NCI-H187 (cell line): ENCODE measurements at regions not wholly inside any gene's neighbourhood (a gene's known extent, or its start where the extent isn't known, plus 50 kb on each side); places are given as distances from the start of the nearest gene placed in this dataset.
"Not testable (repeated sequence)": the region's sequence is repeated elsewhere in the genome, so short reads cannot be mapped to it uniquely, and the experiment has no call there.

Source experiments
- DNase-seq, 2 experiments: peaks; one replicate each; lab custom pipeline; 2025; lab: John Stamatoyannopoulos, UW

DNA sequence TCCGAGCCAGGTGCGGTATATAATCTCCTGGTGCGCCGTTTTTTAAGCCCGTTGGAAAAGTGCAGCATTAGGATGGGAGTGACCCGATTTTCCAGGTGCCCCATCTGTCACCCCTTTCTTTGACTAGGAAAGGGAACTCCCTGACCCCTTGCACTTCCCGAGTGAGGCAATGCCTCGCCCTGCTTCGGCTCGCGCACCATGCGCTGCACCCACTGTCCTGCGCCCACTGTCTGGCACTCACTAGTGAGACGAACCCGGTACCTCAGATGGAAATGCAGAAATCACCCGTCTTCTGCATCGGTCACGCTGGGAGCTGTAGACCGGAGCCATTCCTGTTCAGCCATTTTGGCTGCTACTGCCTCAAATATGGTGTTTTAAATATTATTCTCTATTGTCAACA is 198.0 kb downstream of the MEIS1 start:
- not testable (repeated sequence) for DNase-seq

DNA sequence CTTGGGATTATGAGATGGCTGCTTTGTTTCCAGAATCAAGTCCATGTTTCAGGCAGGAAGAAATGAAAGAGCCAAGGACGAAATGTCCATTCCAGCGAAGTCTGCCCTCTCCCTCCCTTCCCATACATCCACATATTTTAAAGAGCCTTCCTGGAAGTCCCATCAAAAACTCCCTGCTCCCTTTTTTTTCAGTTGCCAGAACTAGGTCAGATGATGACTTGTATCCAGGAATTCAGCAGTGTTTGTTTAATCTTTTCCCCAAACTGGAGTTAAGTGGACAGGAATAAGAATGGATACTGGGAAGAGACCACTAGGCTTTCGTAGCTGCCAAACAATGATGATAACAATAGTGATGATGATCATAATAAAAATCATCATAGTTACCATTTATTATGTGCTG is 198.7 kb downstream of the MEIS1 start:
- DNase-seq = no peak

DNA sequence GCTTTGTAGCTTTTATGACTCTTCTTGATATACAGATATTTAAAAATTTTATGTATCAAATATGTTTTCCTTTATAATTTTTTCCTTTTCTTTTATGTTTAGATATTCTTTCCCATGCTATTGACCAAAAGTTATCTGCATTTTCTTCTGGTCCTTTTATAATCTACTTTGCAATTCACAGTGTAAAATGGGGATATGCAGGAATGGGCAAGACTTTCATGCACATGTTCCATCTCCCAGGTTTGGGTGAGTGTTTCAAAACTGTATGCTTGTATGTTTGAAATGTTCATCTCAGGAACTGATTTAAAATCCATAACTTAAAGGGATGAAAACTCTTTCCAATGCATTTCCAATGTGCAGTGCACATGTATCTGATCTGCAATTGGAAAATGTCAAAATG is 199.9 kb downstream of the MEIS1 start:
- DNase-seq = no peak

DNA sequence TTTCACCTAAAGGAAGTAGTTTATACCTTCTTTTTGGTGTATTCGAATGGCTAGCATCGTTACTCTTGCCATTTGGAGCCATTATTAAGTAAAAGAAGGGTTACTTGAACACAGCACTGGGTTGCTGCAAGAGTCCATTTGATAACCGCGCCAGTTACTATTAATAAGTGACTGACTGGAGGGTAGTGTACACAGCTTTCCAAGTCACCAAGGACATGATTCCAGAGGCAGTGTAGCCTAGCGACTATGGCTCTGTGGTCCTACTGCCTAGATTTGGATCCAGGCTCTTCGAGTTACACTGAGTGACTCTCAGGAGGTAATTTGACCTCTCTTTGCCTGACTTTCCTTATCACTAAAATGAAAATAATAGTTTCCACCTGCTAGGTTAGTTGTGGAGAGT is 206.8 kb downstream of the MEIS1 start:
- DNase-seq = no peak

DNA sequence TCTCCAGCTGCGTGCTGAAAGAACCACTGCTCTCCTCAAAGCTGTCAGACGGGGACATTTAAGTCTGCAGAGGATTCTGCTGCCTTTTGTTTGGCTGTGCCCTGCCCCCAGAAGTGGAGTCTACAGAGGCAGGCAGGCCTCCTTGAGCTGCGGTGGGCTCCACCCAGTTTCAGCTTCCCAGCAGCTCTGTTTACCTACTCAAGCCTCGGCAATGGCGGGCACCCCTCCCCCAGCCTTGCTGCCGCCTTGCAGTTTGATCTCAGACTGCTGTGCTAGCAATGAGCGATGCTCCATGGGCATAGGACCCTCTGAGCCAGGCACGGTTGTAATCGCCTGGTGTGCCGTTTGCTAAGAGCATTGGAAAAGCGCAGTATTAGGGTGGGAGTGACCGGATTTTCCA is 213.2 kb downstream of the MEIS1 start:
- DNase-seq = peak in 1 of 2 experiments; percentile 15

DNA sequence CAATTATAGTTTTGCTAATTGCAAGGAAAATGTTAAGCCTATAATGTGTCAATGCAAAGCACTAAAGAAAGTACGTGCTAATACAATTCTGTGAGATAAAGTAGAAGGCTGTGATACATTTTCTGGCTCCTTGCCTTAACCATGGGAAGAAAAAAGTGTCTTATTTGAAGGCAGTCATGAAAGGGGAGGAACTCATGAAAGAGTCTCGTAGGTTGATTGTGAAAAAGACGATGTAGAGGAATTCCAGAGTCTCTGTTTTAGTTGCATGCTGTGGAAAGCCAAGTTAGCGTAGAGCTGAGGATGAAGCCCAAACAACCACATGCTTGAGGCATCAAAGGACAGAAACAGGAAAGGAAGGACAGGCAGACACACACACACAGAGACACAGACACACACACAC is 214.1 kb downstream of the MEIS1 start:
- DNase-seq = no peak

DNA sequence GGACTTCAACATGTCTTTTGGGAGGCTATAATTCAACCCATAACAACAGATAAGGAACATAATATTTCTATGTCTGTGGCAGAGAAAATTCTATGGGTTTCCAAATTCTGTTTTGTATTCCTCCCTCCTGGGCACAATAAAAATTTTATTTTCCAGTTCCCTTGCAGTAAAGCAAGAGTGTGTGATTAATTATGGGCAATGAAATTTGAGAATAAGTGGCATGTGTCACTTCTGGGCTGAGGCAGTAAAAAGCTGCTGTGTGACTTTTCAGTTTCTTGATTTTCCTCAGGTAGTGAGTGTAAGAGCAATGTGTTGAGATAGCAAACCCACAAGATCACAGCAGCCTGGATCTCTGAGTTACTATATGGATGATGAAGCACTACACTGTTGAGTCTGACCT is 216.4 kb downstream of the MEIS1 start:
- DNase-seq = no peak

DNA sequence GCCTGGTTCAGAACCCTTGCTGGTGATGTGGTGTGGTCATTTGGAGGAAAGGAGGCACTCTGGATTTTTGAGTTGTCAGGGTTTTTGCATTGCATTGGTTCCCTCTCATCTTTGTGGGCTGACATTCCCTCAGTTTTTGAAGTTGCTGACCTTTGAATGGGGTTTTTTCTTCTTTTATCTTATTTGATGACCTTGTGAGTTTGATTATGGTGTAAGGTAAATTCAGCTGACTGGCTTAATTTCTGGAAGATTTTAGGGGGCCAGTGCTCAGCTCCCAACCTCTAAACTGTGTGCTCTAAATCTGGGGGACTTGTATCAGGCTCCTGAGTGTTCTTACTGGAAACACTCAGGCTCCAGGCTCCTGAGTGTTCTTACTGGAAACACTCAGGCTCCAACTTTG is 225.9 kb downstream of the MEIS1 start:
- no peak for DNase-seq

DNA sequence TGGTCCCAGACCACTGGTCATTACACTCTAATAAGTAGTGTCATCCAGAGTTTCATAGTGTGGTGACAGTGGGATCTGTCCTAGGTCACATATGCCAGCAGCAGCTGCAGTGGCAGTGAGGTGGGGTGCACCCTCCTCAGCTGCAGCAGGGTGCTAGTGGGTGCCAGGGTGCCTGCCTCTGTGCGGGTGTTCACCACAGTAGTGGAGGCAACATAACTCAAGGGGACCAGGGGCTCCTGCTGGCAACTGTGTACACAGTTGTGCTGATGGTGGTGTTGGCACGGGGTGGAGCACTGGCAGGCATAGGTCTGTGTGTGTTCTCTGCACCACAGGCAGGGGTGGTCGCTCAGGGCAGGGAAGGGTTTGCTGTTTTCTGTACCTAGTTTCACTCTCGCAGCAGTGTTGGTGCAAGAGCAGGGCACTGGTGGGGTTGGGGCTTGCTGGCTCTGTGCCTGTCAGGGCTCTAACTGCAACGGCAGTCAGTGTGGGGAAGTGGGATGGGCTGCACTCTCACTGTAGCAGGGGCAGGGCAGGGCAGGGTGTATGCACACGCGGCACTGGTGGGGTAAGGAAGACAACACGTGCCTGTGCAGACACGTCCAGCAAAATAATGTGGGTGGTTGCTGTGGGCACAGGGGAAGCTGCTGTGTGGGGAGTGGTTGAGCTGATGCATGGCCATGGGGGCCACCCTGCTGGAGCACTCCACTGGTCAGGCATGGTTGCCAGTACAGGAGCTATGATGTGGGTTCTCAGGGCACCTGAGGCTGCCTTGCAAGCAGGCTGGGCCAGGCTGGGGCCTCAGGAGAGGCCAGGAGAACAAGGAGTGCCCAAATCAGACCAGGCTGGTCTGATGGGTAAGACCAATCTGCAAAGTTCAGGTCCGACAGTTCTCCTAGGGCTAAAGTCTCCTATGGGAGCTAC is 226.6 kb downstream of the MEIS1 start:
- no peak for DNase-seq

DNA sequence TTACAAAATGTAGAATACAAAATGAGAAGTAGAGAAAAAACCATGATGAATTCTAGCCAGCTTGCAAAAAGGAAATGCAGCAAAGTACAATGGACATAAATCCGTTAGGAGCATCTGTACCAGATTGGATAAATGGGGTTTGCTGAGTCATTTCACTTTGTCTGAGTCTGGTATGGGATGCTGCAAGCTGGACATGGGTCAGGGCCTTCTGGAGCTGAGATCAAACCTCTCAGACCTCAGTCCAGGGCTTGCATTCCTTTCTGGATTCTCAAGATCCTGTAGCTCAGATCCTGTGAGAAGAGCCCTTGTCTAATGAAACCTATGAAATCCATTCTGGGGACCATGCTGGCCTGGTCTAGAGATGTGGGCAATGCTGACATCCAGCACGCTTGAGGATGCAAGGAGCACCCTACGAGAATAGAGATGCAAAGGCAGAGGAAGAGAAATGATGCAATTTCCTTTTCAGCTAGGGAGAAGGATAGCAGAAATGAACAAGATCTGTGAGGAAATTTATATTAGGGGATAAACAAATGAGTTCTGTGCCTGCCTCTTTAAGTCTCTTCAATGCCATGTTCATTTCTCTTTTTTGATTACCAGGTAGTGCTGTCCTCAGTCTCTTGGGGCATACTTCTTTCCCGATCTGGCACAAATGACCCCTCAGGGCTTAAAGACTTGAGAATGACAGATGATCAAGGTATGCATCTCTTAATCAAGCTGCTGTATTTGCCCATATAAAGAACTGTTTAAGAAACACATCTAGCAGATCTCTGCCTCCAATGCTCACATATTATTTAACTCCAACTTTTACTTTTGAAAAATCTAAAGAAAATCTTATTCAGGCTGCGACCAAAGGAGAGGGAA is 230.4 kb downstream of the MEIS1 start:
- DNase-seq = no peak

DNA sequence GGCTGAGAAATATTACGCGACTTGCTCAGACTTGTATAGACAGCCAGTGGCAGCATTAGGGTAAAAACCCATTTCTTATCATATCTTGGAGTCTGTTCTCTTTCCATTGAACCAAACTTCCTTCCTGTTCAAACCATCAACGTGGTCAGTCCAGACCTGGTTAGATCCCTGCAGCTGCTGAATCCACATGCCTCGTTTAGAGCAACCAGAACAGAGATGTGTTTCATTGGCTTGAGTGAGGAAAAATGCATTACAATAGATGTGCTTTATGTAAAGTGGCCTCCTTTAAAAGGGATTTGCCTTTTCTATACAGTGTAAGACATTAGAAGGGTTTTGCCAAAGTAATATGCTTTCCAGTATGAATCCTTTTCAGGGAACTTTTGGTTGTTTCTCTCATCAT is 232.4 kb downstream of the MEIS1 start:
- DNase-seq = no peak

DNA sequence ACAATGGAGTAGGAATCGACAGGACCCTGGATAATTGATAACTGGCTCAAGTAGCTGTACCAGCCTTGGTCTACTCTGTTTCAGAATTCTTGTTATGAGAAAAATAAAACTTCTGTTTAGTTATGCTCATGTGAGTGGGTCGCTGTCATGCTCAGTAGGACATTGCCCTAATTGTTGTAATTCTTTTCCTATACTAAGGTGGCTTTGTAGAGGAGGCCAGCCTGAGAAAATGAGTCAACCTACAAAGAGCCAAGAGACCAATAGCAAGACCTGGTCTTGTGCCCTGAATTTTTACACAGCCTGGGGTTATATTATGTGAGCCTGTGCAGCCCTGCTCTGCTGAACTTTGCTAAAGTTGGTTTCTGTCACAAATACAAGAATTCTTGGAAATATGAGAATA is 238.4 kb downstream of the MEIS1 start:
- no peak for DNase-seq

DNA sequence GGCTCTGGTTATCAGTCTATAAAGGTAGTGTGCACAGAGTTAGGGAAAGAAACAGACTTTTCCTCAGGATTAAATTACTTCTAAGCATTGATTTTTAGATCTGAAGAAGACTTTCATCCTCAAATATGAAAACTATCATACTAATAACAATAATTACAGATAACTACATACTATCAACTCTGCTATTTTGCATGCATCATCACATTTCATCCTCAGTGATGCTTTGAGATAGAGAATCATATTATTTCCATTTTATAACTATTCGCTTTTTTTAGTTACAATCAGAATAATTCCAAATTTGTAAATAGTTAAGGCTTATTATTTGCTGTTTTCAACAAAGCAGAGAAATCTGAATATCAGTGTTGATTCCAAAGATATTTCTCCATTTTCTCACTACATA is 239.2 kb downstream of the MEIS1 start:
- no peak for DNase-seq

DNA sequence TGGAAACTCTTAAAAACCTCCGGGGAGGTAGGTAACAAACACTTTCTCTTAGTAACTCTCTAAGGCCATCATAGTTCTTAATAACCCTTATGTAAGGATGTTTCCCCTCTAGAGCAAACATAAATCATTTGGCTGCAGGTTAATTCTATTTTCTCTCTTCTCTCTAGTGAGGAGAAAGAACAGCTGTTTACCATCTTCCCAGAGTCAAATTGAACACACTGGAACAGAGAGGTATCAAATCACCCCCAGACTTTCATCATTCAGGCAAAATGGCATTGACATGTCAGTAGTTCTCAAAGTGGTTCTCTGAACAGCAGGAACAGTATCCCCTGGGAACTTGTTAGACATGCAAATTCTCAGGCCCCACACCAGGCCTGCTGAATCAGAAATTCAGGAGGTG is 240.7 kb downstream of the MEIS1 start:
- DNase-seq = peak; percentile 18 to 21

DNA sequence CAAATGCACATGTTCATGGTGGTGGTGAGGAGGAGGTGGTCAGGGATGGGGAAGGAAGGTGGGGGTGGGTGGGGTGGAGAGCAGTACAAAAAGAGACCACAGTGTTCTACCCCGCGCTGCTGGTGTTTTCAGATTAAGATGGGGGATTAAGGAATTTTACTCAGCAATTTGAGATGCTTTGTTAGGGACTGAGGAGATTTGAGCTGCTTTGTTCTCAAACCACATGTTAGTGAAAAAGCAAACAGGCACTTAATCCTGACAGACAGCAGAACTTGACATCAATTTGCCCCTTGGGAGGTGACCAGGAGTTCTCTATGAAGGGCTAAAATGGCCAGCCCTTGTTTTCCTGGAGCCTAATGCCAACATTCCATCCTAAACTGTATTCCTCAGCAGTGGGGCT is 244.5 kb downstream of the MEIS1 start:
- no peak for DNase-seq

DNA sequence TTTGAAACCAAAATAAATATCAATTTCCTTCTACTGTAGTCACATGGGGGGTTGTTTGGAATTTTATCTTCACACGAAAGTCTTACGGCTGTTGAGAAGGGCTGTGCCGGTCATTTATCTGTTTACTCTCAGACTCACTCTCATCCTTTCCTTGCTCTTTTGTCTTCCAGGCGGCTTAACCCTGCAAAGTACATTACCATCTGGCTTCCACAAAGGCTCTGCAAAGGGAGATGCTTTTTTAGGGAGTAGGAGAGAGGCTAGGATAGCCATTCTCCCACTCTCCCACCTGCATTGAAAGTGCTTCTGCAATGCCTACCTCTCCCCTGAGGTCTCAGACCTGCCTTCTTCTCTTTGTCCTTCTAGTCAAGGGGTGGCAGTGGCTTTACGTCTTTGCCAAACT is 247.6 kb downstream of the MEIS1 start:
- DNase-seq = peak in 1 of 2 experiments; percentile 11

DNA sequence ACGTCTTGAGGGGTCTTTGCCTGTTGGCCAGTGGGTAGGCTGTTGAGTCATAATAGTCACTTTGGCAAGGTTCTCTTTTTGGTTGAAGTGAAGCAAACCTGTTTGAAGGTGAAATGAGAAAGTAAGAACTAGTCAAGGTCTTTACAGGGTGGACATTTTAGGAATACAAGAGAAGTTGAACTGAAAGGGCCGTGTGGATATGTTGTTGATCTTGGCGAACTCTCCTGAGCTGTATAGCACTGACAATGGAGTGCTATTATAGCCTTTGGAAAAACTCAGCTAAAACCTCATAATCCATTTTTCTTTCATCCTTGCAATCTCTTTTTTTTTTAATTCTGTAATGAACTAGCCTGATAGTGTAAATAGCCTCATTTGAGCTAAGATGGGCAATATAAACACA is 248.1 kb downstream of the MEIS1 start:
- DNase-seq = no peak

DNA sequence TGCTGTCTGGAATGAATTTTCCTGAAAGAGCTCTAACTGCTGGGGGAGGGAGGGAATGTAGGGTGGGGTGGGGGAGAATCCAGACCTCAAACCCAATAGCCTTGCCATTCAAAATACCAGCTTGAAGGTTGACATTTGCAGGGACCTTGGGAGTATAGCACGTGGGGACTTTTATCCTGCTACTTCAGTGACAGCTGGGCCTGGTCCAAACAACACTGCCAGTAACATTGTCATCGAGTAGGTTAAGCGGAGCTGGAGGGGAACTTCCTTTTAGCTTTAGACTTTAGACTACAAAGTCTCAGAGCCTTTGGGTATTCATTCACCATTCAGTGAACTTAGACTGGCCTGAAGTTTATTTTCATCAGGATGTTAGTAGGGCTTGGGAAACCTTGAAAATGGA is 248.7 kb downstream of the MEIS1 start:
- DNase-seq = no peak

DNA sequence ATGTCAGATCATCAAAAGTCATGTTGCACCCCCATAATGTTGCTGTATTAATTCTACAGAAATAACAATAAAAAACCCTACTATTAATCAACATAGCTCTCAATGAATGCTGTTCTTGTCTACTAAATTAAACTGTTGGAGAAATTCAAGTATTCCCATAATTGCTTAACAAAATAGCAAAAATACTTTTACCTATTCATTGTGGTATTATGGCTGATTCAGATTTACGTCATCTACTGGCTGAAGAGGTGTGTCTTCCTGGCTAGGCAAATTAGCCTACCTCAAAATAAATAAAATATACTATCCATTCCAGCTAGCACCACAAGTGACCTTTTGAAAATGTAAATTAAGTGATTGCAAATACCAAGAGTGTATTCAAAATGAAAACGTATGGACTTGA is 249.4 kb downstream of the MEIS1 start:
- DNase-seq = no peak

DNA sequence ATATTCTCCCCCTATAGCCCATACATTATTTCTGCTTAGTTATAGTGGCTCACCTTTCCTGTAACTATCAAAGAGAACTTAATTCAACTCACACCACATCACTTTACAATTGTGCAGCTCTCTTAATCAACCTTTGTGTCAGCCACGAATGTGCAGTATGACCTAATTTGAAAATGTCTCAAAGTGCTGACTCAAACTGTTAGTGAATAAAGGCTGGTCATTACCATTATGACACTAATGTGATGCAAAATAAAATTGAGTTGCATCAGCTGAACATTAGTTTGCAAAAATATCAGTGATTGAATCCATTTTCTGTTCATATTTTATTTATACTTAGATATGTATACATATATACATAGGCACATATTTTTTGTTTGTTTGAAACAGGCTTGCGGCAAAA is 251.8 kb downstream of the MEIS1 start:
- DNase-seq = no peak

DNA sequence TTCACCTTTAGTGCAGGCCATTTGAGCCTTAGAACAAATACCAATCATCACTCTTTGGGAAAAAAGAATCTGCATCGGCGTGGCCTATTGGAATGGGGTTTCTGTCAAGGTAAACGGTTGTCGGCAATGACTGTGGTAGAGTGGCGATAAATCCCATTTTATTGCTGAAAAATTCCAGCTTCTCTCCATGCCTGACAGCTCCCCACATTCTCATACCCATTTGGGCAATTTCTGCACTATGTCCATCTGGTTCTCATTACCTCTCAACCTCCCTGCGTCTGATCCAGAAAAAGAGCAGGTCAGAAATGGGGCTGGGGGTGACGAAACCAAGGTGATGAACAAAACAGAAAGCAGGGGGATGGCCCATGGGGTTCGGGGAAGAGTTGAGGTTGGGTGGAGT is 254.0 kb downstream of the MEIS1 start:
- no peak for DNase-seq

DNA sequence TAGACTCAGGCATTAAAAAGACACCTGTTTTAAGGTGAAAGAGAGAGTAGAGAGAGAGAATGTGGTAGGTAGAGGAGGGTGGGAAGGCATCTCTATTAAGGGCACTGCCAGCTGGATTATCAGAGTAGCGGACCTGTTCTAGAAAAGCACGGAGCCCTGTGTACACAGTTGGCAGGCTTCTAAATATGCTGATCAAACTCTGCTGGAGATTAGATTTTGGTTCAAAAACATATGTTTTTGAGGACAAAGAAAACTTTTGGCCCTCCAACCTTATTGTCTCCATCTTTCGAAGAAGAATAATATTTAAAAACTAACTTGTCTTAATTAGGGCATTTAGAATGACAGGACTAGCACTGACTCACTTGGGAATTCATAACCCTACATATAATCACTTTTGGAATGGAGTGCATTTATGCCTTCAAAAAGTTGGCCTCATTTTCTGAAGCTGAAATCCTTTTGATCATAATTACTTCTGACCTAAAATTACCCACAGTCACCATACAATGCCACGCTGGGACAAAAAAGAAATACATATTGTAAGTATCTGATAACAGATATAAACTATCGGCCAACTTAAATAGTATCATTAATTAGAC is 254.6 kb downstream of the MEIS1 start:
- DNase-seq = no peak
